Thyroid gland (tissue), 4 donors: ENCODE measurements at regions not wholly inside any gene's neighbourhood (a gene's known extent, or its start where the extent isn't known, plus 50 kb on each side); places are given as distances from the start of the nearest gene placed in this dataset.

Source experiments
- DNase-seq, 2 donors: peaks; one replicate each; pipeline ENCODE4 v3.0.0-alpha.2; 2019
- H3K27ac ChIP-seq, 3 donors: fragments of 200-600 bp; sonication (generic); 1 replicate in 2 of 3; 2 replicates in 1 of 3; pipeline ENCODE4 v1.5.1; 2016 to 2019; ENCODE audit warnings: mild to moderate bottlenecking in 1 of 3, moderate library complexity in 1 of 3
- H3K27me3 ChIP-seq: fragments of 200-600 bp; sonication (generic); one replicate; pipeline ENCODE4 v1.5.1; 2019
- H3K36me3 ChIP-seq, 2 donors: fragments of 200-600 bp; sonication (generic); one replicate each; pipeline ENCODE4 v1.5.1; 2016 to 2019
- H3K4me1 ChIP-seq, 2 donors: fragments of 200-600 bp; sonication (generic); one replicate each; pipeline ENCODE4 v1.5.1; 2017 to 2019
- H3K4me3 ChIP-seq, 3 donors: fragments of 200-600 bp; sonication (generic); replicated peaks in 1 of 3; 1 replicate in 2 of 3; 2 replicates in 1 of 3; pipeline ENCODE4 v1.5.1; 2016; ENCODE audit warnings: mild to moderate bottlenecking in 1 of 3
- H3K9me3 ChIP-seq: fragments of 200-600 bp; sonication (generic); one replicate; pipeline ENCODE4 v1.5.1; 2017
- POLR2A ChIP-seq, 2 donors: fragments of 450-650 bp; IDR thresholded peaks; one replicate each; pipeline ENCODE4 v1.6.1; 2017; ENCODE audit warnings: antibody characterized with exemption in 2 of 2, mild to moderate bottlenecking in 2 of 2, moderate library complexity in 1 of 2
- WGBS, 2 donors: methylation state at CpG; one replicate each; pipeline ENCODE4 v1.1.5; 2017; 5-methylcytosine and 5-hydroxymethylcytosine counted together
- intact Hi-C: fragments of 100-400 bp; cut with DNase I; formaldehyde crosslinking; loops from one replicate; pipeline ENCODE4 v1.15.1; 2023
- TF ChIP-seq, protein P1 (sequence below), 6 experiments: fragments of 200-600 bp in 3 of 6; fragments of 450-650 bp in 3 of 6; sonication (generic) in 3 of 6; IDR thresholded peaks; one replicate each; pipeline ENCODE4 v1.5.1; 2016 to 2019; ENCODE audit warnings: antibody characterized with exemption in 6 of 6, mild to moderate bottlenecking in 2 of 6, inconsistent platforms in 1 of 6, moderate library complexity in 1 of 6

DNA sequence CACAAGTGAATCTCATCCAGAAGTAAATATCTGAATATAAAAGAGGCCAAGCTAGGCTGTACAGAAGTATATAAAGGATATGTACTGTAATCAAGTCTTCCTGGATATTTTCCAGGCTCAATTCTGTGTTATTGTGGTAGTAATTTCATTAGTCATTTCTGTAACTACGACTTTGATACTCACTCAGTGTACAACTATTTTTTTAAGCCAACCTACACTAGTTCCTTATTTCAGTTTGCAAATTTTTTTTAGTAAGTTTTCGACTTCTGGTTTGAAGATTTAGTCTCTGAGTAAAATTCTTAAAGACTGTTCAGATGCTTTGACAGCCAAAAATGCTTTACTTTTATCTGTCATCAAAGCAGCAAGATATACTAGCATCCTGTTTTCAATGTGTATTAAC lies 130.8 kb downstream of the CAPZA3 start:
- Histone ChIP-seq H3K36me3 (no peaks in the 10 kb centered on the region), H3K9me3 (no peaks in the 10 kb centered on the region), H3K4me1 (no peaks in the 10 kb centered on the region), H3K4me3 (no peak overlapping the region), H3K27me3 (no peaks in the 10 kb centered on the region), H3K27ac (no peak overlapping the region)
- no peak for DNase-seq
- WGBS, 2 donors = 56 to 58% methylated on average over 2 of the region's 2 CpGs
- TF ChIP-seq, protein P1, sequence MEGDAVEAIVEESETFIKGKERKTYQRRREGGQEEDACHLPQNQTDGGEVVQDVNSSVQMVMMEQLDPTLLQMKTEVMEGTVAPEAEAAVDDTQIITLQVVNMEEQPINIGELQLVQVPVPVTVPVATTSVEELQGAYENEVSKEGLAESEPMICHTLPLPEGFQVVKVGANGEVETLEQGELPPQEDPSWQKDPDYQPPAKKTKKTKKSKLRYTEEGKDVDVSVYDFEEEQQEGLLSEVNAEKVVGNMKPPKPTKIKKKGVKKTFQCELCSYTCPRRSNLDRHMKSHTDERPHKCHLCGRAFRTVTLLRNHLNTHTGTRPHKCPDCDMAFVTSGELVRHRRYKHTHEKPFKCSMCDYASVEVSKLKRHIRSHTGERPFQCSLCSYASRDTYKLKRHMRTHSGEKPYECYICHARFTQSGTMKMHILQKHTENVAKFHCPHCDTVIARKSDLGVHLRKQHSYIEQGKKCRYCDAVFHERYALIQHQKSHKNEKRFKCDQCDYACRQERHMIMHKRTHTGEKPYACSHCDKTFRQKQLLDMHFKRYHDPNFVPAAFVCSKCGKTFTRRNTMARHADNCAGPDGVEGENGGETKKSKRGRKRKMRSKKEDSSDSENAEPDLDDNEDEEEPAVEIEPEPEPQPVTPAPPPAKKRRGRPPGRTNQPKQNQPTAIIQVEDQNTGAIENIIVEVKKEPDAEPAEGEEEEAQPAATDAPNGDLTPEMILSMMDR (IDR thresholded peaks at IDR 0.05) = no peak
- no peak for TF ChIP-seq POLR2A (IDR thresholded peaks at IDR 0.05)
- intact Hi-C loops = no loop called here

DNA sequence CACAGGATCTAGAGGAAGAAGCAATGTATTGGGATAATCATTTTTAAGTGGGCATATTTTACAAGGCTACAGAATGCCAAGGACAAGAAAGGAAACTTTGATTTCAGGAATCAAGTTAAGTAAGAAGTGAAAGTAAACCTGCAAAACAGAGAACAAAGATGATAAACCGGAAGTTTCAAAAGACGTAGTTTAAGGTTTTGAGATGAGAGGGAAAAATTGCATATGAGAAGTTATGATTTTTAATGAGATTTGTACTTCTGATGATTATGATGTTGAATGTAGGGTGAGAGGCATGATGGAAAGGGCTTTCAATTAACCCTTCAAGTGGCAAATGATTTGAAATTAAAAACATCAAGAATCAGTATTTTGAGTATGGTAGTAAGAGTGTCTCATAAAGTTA lies 134.9 kb downstream of the CAPZA3 start:
- Histone ChIP-seq H3K9me3 (no peaks in the 10 kb centered on the region), H3K4me1 (no peaks in the 10 kb centered on the region), H3K27me3 (no peaks in the 10 kb centered on the region), H3K4me3 (no peak overlapping the region), H3K27ac (no peak overlapping the region), H3K36me3 (no peaks in the 10 kb centered on the region)
- 61 to 62% methylated on average over 2 of the region's 2 CpGs for WGBS, 2 donors
- no peak for DNase-seq
- TF ChIP-seq, protein P1 (IDR thresholded peaks at IDR 0.05) = no peak
- TF ChIP-seq POLR2A (IDR thresholded peaks at IDR 0.05) = no peak
- intact Hi-C loops = no loop called here

DNA sequence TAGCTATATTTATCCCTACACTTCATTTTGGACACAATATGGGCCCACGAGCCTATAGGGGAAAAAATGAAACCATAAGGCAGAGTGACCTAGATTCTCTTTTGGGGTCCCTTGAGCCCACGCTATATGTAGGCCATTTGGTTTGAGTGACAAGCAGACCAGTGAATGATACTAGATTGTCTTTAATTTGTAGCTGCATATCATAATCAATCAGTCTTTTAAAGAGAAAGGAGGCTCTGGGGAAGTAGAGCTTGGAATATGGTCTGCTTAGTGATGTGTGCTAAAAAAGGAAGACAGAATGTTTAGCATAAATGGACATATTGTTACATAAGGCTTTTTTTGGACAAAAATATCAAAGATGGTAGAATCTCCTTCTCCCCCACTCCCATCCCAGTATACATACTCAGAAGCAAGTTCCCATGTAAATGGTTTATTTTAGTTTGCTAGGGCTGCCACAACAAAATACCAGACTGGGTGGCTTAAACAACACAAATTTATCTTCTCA lies 140.8 kb downstream of the CAPZA3 start:
- TF ChIP-seq, protein P1 (IDR thresholded peaks at IDR 0.05) = no peak
- no peak for TF ChIP-seq POLR2A (IDR thresholded peaks at IDR 0.05)
- intact Hi-C loops = no loop called here
- WGBS, 2 donors = 85 to 94% methylated on average over 2 of the region's 2 CpGs

DNA sequence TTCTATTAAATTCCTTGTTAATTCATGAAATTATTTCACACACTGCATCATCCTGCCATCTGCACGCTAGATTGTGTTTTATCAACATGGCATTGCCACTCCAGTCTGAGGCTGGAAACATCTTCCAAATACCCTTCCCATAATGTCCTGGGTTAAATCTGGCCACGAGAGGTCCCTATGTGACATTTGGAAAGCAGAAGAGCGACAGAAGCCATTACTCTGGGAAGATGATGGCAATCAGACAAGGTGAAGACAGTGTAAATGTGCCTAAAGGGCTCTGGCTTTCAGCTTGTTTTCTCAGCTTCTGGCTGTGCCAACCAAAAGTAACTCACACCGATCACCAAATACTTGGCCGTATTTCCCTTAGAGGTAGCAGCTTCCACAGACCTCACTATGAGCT lies 144.8 kb downstream of the CAPZA3 start:
- H3K4me1 ChIP-seq = no peaks in the 10 kb centered on the region
- no peak for DNase-seq
- WGBS, 2 donors = 73 to 81% methylated on average over 5 of the region's 5 CpGs
- H3K36me3 ChIP-seq = no peaks in the 10 kb centered on the region
- no peaks in the 10 kb centered on the region for H3K9me3 ChIP-seq
- no peaks in the 10 kb centered on the region for H3K27me3 ChIP-seq
- H3K4me3 ChIP-seq = no peak overlapping the region
- TF ChIP-seq, protein P1 (IDR thresholded peaks at IDR 0.05) = no peak
- no peak for TF ChIP-seq POLR2A (IDR thresholded peaks at IDR 0.05)
- H3K27ac ChIP-seq = no peak overlapping the region
- intact Hi-C loops = no loop called here

More for the DNA sequence above, 140.8 kb downstream of the CAPZA3 start:
- Histone ChIP-seq H3K27me3 (no peaks in the 10 kb centered on the region), H3K9me3 (no peaks in the 10 kb centered on the region), H3K27ac (no peak overlapping the region), H3K4me1 (no peaks in the 10 kb centered on the region), H3K36me3 (no peaks in the 10 kb centered on the region), H3K4me3 (no peak overlapping the region)
- DNase-seq = no peak

DNA sequence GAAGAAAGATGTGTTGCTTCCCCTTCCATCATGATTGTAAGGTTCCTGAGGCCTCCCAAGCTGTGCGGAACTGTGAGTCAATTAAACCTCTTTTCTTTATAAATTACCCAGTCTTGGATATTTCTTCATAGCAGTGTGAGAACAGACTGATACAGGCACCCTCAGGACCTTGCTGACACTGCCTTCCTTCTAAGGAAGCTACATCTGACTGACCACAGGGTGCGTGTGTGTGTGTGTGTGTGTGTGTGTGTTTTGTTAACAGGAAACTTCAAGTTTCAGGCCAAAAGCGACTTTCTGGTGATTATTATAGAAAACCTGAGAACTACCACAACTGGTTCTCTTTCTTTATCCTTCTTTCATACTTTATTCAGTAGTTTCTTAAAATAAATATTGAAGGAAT lies 149.0 kb downstream of the CAPZA3 start:
- DNase-seq = no peak
- intact Hi-C loops = no loop called here
- Histone ChIP-seq H3K4me1 (no peaks in the 10 kb centered on the region), H3K27me3 (no peaks in the 10 kb centered on the region), H3K27ac (no peak overlapping the region), H3K36me3 (no peaks in the 10 kb centered on the region), H3K9me3 (no peaks in the 10 kb centered on the region), H3K4me3 (no peak overlapping the region)
- WGBS, 2 donors = 54 to 63% methylated on average over 3 of the region's 3 CpGs
- TF ChIP-seq, protein P1 (IDR thresholded peaks at IDR 0.05) = no peak
- TF ChIP-seq POLR2A (IDR thresholded peaks at IDR 0.05) = no peak
